NCI-H2227 (cell line): ENCODE measurements at regions not wholly inside any gene's neighbourhood (a gene's known extent, or its start where the extent isn't known, plus 50 kb on each side); places are given as distances from the start of the nearest gene placed in this dataset.

Source experiments
- DNase-seq: peaks from one replicate; lab custom pipeline; 2025; ENCODE audit not compliant: unreplicated experiment; lab: John Stamatoyannopoulos, UW

DNA sequence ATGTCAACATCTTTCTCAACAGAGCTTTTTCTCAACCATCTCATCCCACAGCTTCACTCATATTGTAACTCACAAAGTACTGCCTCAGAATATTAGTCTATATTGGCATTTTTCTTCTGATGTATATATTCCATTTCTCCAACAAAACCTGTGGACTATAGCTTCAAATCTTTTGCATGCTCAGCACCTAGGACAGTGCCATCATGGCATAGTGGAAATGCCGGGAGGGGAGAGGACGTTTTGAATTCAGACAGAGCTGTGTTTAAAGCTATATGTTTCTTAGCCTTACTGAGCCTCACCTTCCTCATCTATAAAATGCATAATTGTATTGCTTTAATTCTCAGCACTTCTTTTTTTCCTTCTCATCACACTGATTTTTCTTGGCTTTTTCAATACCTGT is 452.6 kb downstream of the GALC start:
- no peak for DNase-seq

DNA sequence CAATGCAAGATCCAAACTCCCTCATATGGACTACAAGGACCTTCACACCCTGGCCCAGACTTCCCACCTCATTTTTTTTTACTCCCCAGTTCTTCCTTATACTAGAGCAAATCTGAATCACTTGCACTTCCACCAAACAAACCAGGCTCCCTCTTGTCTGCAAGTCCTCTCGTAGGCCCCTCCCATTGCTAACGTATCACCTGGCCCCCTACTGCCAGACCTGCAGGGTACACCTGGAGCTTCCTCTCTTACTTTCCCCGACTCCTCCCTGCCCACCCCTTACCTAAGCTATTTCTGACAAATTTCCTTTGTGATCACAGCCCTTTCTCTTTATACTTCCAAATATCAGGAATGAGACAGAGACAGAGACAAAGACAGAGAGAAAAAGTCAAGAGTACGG is 463.9 kb downstream of the GALC start:
- DNase-seq, result no peak

DNA sequence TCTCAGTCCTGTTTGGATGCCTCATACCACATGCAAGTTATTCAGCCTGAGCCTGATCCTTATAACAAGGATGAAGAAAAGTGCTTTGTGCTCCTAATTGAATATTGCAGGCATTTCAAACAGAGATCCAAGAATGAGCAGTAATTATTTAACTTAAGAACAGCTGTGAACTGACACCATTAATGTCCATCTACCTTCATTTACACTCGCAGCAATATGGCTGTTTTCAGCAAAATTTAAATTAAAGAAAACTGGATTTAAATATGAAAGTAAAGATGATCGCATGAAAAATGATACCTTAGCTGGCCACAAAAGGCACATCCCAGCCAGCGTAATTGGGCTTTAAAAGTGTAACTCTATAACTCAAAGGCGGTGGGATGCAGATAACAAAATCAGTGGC is 466.3 kb downstream of the GALC start:
- DNase-seq, result no peak

DNA sequence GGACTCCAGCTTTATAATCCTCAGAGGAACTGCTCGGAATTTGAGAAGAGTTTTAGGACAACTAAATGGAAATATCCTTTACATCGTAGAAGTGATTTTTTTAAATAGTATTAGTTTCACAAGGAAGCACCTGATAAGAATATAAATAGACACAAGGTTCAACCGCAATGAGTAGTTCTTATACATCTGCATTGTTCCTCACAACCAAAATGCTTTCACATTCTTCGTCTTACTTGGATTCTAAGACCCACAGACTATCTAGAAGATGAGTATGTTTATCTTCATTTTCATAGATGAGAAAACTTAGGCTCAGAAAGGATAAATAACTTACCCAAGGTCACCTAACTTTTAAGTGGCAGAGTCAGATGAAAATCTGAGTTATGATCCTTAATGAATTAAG is 469.0 kb downstream of the GALC start:
- DNase-seq, result no peak

DNA sequence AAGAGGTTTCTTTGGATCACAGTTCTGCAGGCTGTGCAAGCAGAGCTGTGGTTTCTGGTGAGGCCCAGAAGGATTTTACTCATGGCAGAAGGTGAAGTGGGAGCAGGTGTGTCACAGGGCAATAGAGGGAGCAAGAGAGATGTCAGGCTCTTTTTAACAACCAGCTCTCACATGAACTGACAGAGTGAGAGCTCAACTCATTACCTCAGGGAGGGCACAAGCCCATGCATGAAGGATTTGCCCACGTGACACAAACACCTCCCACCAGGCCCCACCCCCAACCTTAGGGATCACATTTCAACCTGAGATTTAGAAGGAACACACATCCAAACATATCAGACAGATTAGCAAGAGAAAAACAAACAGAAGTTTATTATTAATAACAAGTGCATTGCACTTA is 470.4 kb downstream of the GALC start:
- DNase-seq, result no peak

DNA sequence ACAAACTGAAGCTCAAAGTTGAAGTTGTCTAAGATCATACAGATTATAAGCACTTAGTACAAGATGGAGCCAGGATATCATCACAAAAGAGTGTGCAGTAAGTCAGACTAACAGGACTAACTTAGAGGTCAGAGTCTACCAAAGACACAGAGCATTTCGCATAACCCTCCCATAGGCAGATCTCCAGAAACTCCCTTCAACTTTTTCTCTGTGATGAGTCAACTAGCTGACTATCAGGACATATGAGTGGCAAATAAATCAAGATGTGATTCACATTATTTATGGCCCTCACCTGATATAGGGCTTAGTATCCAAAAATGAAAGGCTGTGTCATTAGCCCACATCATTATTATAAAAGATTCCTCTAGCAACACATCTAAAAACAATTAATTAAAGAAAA is 484.6 kb downstream of the GALC start:
- no peak for DNase-seq

DNA sequence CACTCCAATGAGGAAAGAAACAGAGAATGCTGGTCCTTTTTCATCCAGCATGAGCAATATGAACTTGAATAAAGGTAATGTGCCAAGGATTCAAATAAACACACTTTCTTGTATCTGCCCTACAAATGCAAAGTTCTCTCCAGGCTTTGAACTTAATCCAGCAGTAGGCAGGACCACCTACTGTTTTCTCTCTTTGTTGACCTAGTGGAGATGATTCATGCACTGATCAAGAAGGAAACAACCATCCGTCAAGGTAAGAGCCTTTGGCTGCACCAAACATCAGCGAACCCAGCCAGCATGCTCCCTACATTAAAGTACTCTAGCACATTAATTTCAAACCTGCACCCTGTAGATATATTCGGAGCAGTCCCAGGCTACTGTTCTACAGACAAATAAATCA is 489.3 kb downstream of the GALC start:
- DNase-seq, result no peak

DNA sequence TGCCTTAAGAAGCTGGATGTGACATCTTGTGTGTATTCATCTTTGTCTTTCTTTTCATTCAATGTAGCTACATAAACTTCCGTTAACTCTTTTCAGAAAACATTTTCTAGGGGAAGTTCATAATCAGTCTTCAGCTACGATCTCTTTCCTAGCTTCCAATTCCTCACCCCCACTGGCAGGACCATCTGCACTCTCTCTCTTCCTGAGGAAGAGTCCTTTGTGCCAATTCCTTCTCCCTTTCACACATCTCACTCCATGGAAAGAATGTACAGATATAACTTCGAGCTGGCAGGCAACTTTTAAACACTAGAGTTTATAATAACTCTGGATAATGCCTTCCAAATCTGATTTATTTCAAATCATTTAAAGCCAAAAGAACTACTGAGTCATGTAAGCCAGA is 495.7 kb downstream of the GALC start:
- no peak for DNase-seq

DNA sequence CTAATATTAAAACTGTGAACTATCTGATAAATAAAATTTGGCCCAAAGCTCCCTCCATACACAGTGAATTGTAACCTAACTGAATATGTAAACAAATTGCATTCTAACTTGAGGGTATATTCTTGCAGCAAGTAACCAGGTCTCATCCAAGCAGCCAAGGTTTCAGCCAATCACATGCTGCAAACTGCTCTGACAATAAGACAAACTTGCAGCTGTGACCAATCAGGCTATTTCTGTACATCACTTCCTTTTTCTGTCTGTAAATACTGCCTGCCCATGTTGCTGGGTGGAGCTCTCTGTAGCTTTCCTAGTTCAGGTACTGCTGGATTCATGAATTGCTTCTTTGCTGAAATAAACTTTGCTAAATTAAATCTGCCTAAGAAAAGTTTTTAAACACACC is 499.0 kb downstream of the GALC start:
- no peak for DNase-seq

DNA sequence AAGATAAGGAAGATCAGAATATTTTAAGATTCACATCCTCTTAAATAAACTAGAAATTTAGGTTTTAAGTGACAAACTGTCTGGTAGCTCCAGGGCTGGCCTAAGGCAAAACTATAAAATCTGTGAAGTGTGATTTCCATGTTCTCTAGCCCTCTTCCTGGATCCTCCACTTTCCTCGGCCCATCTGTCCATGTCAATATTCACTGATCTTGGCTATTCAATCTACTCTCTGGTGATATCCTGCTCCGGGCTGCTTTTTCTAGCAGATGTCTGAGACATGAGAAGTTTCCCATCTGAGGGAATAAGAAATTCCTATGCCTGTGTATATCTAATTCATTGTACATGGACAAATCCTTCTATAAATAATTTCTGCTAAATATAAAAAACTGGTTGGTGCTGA is 500.4 kb downstream of the GALC start:
- no peak for DNase-seq

DNA sequence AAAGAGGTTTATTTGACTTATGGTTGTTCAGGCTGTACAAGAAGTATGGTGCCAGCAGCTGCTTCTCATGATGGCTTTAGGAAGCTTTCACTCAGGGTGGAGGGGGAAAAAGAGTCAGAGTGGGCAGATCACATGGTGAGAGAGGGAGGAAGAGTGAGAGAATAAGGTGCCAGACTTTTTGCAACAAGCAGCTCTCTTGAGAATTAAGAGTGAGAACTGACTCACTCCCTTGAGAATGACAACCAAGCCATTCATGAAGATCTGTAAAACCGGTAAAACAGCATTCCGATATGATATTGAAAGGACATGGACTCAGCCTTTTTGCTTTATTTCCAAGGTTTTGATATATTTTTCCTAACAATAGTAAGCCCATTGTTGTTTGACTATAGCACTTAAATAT is 501.2 kb downstream of the GALC start:
- no peak for DNase-seq

DNA sequence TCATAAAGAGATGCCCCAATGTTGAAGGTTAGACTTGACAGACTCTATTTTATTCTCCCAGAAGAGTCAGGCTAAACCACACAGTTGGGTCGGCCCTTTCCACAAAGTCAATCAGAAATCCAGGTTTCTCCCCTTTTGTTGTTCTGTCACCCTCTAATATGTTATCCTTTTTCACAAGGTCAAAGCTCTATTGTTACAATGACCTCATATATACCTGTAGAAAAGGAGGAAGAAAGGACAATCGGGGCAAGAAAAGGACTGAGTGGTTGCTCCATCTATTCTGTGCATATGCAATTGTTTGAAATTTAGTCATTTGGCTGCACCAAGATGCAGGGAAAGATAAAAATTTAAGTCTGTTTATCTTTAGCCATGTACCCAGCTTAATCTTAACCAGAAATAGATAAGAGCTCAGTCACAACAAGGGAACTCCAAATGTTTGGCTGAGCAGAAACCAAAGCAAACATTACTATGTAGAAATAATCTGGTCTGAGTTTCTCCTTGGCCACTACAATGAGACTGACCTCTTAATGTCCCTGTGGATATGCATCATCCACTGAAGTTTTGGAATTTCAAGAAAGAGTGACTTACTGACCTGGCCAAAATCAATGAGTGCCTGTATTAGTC is 503.7 kb downstream of the GALC start:
- no peak for DNase-seq

DNA sequence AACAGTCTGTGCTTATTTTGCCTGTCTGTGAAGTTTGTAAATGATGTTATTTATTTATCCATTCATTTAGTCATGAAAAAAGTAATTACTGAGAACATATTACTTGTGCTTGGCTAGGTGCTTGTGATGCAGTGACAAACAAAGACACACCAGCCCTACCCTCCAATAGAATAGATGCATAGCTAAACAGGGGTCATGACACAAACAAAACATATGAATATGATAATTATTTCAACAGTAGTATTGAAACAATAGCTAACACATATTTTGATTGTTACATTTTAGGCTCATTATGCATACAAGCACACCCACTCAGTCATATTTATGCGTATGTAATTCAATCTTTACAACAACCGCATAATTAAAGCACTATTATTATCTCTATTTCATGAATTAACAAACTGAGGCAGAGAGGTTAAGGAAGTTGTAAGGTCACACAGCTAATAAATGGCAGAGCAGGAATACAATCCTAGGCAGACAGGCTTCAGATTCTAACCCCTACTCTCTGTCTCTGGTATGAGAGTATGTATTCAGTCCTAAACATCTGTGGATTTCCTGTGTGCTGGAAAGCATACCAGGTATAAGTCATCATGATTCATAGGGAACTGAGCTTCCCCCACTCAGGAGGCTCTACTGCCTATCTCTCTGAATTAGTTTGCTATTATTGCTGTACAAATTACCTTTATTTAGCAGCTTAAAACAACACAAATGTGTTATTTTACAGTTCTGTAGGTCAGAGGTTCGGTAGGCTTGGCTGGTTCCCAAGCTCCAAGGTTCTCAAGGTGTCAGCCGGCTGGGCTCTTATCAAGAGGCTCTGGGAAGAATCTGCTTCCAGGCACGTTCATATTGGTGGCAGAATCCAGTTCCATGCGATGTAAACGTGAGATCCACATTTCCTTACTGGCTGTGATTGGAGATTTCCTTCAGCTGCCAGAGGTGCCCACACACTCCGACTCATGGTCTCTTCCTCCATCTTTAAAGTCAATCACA is 509.4 kb downstream of the GALC start:
- no peak for DNase-seq

DNA sequence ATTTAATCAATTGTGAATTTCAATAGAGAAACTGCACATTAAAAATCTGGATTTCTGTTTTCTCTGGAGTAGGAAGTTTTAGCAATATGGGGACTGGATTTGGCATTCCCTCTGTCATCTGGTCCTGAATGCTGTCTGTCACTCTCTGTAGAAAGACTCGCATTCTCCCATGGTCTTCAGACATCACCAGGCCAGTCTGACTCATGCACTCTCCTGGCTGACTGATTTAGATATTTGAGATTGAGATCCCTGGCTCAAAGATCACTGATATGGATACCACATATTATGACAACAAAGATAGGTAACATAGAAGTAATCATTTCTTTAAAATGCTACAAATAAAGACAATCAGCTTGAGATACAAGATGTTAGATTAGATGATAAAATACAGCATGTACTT is 524.5 kb downstream of the GALC start:
- no peak for DNase-seq

DNA sequence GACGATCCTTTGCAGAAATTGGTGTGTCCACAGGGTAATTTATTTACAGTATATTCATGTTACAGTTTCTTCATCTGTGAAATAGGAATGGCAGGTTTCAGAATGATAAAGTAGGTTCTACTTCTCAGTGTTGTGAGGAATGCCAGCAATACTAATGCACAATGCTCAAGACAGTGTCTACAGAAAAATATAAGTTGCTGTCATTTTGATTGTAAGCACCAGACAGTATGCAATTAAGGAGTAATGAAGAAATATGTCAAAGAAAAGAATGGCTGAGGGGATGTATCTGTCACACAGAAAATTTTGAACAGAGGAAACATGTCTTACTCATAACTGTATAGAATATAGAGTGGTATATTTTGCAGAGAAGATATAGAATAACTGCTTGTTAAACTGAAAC is 525.4 kb downstream of the GALC start:
- no peak for DNase-seq

DNA sequence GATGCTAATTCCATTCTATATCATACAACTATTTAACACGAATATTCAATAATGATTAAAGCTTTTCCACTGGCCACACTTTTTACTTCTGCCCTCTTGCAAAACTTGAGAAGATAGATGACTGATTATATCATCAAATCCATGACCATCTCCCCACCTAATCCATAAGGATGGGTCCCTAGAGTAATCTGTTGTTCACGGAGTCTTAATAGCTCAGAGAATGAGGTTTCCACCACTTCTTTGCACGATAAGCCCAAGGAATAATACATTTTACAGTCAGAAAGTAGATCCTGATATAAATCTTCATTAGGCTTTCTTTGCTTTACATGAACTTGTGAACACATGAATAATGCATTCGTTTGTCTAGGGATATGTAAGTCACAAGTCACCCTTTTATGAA is 527.2 kb downstream of the GALC start:
- no peak for DNase-seq

DNA sequence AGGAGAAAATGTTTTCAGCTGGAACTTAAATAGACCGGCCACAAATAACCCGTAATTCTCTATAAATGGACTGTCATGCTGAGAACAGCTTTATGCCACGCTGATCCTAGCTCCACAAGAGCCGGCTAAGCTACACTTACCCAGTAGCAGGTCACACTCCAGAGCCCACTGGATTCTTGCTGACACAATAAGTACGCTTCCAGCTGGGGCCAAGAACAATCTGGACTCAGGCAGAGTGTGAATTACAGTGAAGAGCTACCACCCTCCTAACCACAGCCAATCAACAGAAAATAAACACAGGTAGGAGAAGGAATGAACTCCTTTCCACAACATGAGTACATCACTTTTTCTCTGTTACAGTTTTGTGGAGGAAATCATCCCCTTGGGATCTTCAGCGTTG is 531.3 kb downstream of the GALC start:
- no peak for DNase-seq

DNA sequence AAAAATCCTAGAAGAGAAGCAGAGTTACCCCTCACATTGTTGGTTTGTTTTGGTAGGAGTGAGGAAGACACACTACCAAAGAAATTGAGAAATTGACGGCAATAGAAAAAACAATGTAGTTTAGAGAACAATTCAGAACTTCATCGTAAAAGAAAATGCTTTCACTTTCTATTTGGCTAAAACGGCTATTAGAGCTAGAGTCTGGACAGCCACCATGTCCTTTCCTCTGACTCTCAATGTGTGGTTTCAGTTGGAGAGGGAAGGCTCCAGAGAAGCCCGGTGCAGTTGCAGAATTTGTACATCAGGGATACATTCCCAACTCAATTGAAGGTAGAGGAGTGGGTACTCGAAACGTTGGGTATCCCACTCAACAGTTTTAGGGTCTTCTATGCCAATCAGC is 535.3 kb downstream of the GALC start:
- DNase-seq, result no peak

DNA sequence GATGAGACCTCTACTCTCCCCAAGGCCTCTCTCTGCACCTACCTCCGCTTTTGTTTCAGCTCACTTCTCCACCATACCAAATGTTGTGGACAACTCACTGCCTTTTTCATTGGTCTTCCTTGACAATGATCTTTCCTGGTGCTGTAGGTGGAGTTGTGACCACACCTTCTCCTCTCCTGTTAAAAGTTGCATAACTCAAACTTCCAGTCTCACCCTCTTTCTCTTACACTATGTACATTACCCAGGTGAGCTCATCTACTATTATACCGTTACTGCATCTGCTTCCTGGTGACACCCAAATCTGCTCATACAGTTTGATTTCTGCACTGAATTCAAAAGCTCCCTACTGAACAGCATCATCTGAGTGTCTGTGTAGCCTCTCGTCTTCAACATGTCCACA is 542.8 kb downstream of the GALC start:
- DNase-seq, result no peak

DNA sequence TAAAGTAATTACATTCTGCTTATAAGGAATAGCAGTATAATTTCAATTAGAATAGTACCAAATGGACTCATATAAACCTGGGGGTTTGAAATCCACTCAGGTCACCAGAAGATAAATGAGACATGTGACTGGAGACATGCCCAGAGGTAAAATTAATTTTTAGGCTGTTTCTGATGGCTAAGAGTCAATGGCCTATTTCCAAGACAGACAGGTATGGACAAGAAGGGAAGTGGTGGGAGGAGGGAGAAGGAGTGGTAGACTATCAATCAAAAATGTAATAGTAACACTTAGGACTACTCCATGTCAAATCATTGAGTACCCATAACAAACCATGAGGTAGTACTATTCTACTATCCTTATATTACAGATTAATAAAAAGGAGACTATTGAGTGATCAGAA is 544.0 kb downstream of the GALC start:
- no peak for DNase-seq

DNA sequence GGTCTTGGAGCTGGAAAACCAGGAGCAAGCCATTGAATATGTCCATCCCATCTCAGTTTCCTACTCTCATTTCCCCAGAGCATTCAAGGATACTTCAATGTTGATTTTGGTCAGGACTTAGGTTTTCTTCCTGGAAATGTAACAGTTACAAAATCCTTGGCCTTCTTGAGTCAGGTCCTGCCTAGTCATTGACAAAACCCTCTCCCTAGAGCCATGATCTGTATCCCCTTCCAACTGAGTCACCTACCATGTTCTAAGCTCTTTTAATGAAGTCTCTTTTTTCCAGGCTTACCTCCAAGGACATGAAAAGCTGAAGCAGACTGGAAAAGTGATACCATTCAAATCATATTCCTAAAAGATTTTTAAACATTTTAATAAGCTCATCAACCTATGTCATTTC is 549.2 kb downstream of the GALC start:
- no peak for DNase-seq

DNA sequence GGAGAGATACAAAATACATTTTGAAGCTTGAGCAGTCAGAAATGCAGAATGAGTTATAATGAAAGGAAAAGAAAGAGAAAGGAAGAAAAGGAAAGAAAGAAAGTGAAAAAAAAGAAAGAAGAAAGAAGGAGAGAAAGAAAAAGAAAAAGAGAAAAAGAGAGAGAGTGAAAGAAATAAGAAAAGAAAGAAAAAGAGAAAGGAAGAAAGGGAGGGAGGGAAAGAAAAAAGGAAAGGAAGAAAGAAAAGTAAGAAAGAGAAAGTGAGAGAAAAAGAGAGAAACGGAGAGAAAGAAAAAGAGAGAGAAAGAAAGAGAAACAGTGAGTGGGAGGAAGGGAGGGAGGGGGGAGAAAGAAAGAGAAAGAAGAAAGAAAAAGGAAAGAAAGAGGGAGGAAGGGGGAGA is 549.9 kb downstream of the GALC start:
- DNase-seq, result no peak

DNA sequence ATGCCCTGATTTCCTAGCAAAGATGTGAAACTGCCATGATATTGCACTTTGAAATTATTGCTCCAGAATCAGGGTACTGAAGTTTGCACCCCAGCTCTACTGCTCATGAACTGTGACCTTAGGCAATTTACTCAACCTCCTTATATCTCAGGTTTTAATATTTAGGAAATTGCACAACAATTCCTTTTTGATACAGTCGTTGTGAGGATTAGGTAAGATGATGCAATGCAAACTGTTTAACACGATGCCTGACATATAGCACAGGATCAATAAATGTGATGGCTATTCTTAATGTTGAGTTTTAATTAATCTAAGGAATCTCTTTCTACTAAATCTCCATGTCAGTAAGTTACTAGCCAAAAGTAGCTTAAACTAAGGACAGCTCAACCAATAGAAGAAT is 555.8 kb downstream of the GALC start:
- no peak for DNase-seq
